ENCODE measurements at regions not wholly inside any gene's neighbourhood (a gene's known extent, or its start where the extent isn't known, plus 50 kb on each side); places are given as distances from the start of the nearest gene placed in this dataset.
"Not testable (repeated sequence)": the region's sequence is repeated elsewhere in the genome, so short reads cannot be mapped to it uniquely, and the experiment has no call there.

- no peak for DNase-seq
Measured at GRCh38 chr2:2787301-2787907, 456.3 kb upstream of the MYT1L start.

- no peak for DNase-seq
Measured at GRCh38 chr2:2782007-2782406, 450.9 kb upstream of the MYT1L start.

GRCh38 chr2:2779727-2780126, 448.7 kb upstream of the MYT1L start:
- no peak for DNase-seq

GRCh38 chr2:2777876-2778275, 446.8 kb upstream of the MYT1L start:
- DNase-seq, result no peak

GRCh38 chr2:2777213-2777612, 446.1 kb upstream of the MYT1L start:
- DNase-seq, result no peak

GRCh38 chr2:2775018-2775417, 443.9 kb upstream of the MYT1L start:
- DNase-seq, result no peak

GRCh38 chr2:2773692-2774091, 442.6 kb upstream of the MYT1L start:
- DNase-seq, result no peak

GRCh38 chr2:2773080-2773479, 442.0 kb upstream of the MYT1L start:
- DNase-seq, result not testable (repeated sequence)

GRCh38 chr2:2771721-2772411, 440.8 kb upstream of the MYT1L start:
- no peak for DNase-seq

GRCh38 chr2:2769481-2770431, 438.7 kb upstream of the MYT1L start:
- peak; percentile 35 for DNase-seq

GRCh38 chr2:2768476-2768875, 437.4 kb upstream of the MYT1L start:
- DNase-seq, result no peak

GRCh38 chr2:2767837-2768236, 436.8 kb upstream of the MYT1L start:
- no peak for DNase-seq

- DNase-seq, result no peak
Measured at GRCh38 chr2:2765839-2766495, 434.9 kb upstream of the MYT1L start.

GRCh38 chr2:2765176-2765800, 434.2 kb upstream of the MYT1L start:
- no peak for DNase-seq

GRCh38 chr2:2764739-2765138, 433.7 kb upstream of the MYT1L start:
- DNase-seq, result no peak

- no peak for DNase-seq
Measured at GRCh38 chr2:2764001-2764355, 432.9 kb upstream of the MYT1L start.

GRCh38 chr2:2763351-2764000, 432.4 kb upstream of the MYT1L start:
- no peak for DNase-seq

GRCh38 chr2:2762913-2763312, 431.8 kb upstream of the MYT1L start:
- no peak for DNase-seq

- no peak for DNase-seq
Measured at GRCh38 chr2:2762166-2762908, 431.3 kb upstream of the MYT1L start.

- no peak for DNase-seq
Measured at GRCh38 chr2:2758793-2759367, 427.8 kb upstream of the MYT1L start.

GRCh38 chr2:2757764-2758163, 426.7 kb upstream of the MYT1L start:
- no peak for DNase-seq

Measured in NCI-H1105 (cell line).